GM21528 (cell line): ENCODE measurements at regions not wholly inside any gene's neighbourhood (a gene's known extent, or its start where the extent isn't known, plus 50 kb on each side); places are given as distances from the start of the nearest gene placed in this dataset.
"Not testable (repeated sequence)": the region's sequence is repeated elsewhere in the genome, so short reads cannot be mapped to it uniquely, and the experiment has no call there.

Source experiments
- ATAC-seq: cut with Tn5 transposase; IDR thresholded peaks from one replicate; pipeline ENCODE4 v1.9.1; 2021; ENCODE audit warnings: mild to moderate bottlenecking, moderate library complexity; ENCODE audit not compliant: unreplicated experiment, low FRiP score

GRCh38 chr17:71472809-71473789 is 647.7 kb upstream of the SOX9 start:
- no peak for ATAC-seq

GRCh38 chr17:71477356-71477755 is 643.5 kb upstream of the SOX9 start:
- no peak for ATAC-seq

GRCh38 chr17:71480099-71480498 is 640.7 kb upstream of the SOX9 start:
- ATAC-seq, result no peak

- no peak for ATAC-seq
These were observed 638.2 kb upstream of the SOX9 start for GRCh38 chr17:71482625-71483024.

- ATAC-seq, result no peak
These were observed 636.3 kb upstream of the SOX9 start for GRCh38 chr17:71484546-71484945.

GRCh38 chr17:71485426-71485825 is 635.4 kb upstream of the SOX9 start:
- ATAC-seq, result no peak

- ATAC-seq, result no peak
These were observed 634.6 kb upstream of the SOX9 start for GRCh38 chr17:71486261-71486660.

GRCh38 chr17:71488851-71489250 is 632.0 kb upstream of the SOX9 start:
- ATAC-seq, result no peak

- no peak for ATAC-seq
These were observed 626.6 kb upstream of the SOX9 start for GRCh38 chr17:71494062-71494855.

GRCh38 chr17:71495420-71495819 is 625.4 kb upstream of the SOX9 start:
- no peak for ATAC-seq

GRCh38 chr17:71496552-71496951 is 624.3 kb upstream of the SOX9 start:
- no peak for ATAC-seq

GRCh38 chr17:71500761-71501555 is 619.9 kb upstream of the SOX9 start:
- no peak for ATAC-seq

- ATAC-seq, result no peak
These were observed 619.1 kb upstream of the SOX9 start for GRCh38 chr17:71501711-71502110.

GRCh38 chr17:71502443-71502842 is 618.4 kb upstream of the SOX9 start:
- ATAC-seq, result no peak

- no peak for ATAC-seq
These were observed 616.9 kb upstream of the SOX9 start for GRCh38 chr17:71503710-71504465.

GRCh38 chr17:71505200-71505599 is 615.6 kb upstream of the SOX9 start:
- ATAC-seq, result no peak

GRCh38 chr17:71505981-71506380 is 614.8 kb upstream of the SOX9 start:
- no peak for ATAC-seq

- no peak for ATAC-seq
These were observed 609.4 kb upstream of the SOX9 start for GRCh38 chr17:71511266-71511995.

- ATAC-seq, result not testable (repeated sequence)
These were observed 607.1 kb upstream of the SOX9 start for GRCh38 chr17:71513725-71514124.
